ENCODE measurements at regions not wholly inside any gene's neighbourhood (a gene's known extent, or its start where the extent isn't known, plus 50 kb on each side); places are given as distances from the start of the nearest gene placed in this dataset.

GRCh38 chr13:22120646-22121045, 449.8 kb downstream of the FGF9 start:
- ATAC-seq (ENCODE audit: low read depth) (no peak), DNase-seq (no peak)
- Histone ChIP-seq H3K36me3 (replicated peaks in 1 of 2; ENCODE audit: control extremely low read depth in 1 of 2, control insufficient read depth in 1 of 2, extremely low read depth in 1 of 2, insufficient read depth in 2 of 2, low read length in 1 of 2) (no peaks in the 10 kb centered on the region), H3K27me3 (replicated peaks in 1 of 4; ENCODE audit: control extremely low read depth in 1 of 4, control insufficient read depth in 3 of 4, insufficient read depth in 4 of 4, low read length in 3 of 4) (no peaks in the 10 kb centered on the region), H2AFZ (ENCODE audit: insufficient read depth, low read depth, low read length, poor library complexity, severe bottlenecking) (no peak overlapping the region), H3K4me3 (ENCODE audit: control extremely low read depth in 1 of 5, extremely low read depth in 1 of 5, insufficient read depth in 1 of 5, low read depth in 2 of 5, low read length in 4 of 5) (no peak overlapping the region), H3K79me2 (ENCODE audit: control insufficient read depth, insufficient read depth, low read length) (no peaks in the 10 kb centered on the region), H3K4me2 (replicated peaks; ENCODE audit: low read depth, low read length, poor library complexity, severe bottlenecking) (no peak overlapping the region), H4K20me1 (ENCODE audit: control insufficient read depth, insufficient read depth, low read length, poor library complexity, severe bottlenecking) (no peaks in the 10 kb centered on the region), H3K9ac (ENCODE audit: low read length) (no peak overlapping the region), H3K9me3 (ENCODE audit: control extremely low read depth in 1 of 3, control insufficient read depth in 2 of 3, insufficient read depth in 1 of 3, low read length in 2 of 3) (peaks cover 0 to 4% (median 0%) of the 10 kb centered on the region in 3 donors), H3K4me1 (ENCODE audit: control insufficient read depth in 2 of 2, insufficient read depth in 2 of 2, low read length in 2 of 2) (peaks cover 11 to 22% of the 10 kb centered on the region in 2 donors), H3K27ac (ENCODE audit: low read length in 2 of 2) (no peak overlapping the region)
- Mint-ChIP-seq H3K9me3 (ENCODE audit: insufficient read depth) (no peaks in the 10 kb centered on the region), H3K4me1 (peaks cover 29% of the 10 kb centered on the region), H3K27ac (no peak overlapping the region), H3K27me3 (no peaks in the 10 kb centered on the region), H3K4me3 (no peak overlapping the region)
- POLR2A ChIA-PET: no interaction called here
- intact Hi-C loops (cut with micrococcal nuclease): no loop called here
- 89% methylated on average over 3 of the region's 7 CpGs for WGBS (ENCODE audit: insufficient coverage)
- CTCF ChIA-PET: no interaction called here
- TF ChIP-seq EZH2 (IDR thresholded peaks at IDR 0.05; ENCODE audit: borderline replicate concordance, insufficient read depth, low read depth, low read length, poor library complexity, severe bottlenecking): no peak
- no peak for TF ChIP-seq CTCF (IDR thresholded peaks at IDR 0.05)

GRCh38 chr13:22121146-22121739, 450.4 kb downstream of the FGF9 start:
- Histone ChIP-seq H4K20me1 (ENCODE audit: control insufficient read depth, insufficient read depth, low read length, poor library complexity, severe bottlenecking) (no peaks in the 10 kb centered on the region), H3K27ac (ENCODE audit: low read length in 2 of 2) (no peak overlapping the region), H3K4me3 (ENCODE audit: control extremely low read depth in 1 of 5, extremely low read depth in 1 of 5, insufficient read depth in 1 of 5, low read depth in 2 of 5, low read length in 4 of 5) (no peak overlapping the region), H3K79me2 (ENCODE audit: control insufficient read depth, insufficient read depth, low read length) (no peaks in the 10 kb centered on the region), H3K9ac (ENCODE audit: low read length) (no peak overlapping the region), H3K4me2 (replicated peaks; ENCODE audit: low read depth, low read length, poor library complexity, severe bottlenecking) (no peak overlapping the region), H3K4me1 (ENCODE audit: control insufficient read depth in 2 of 2, insufficient read depth in 2 of 2, low read length in 2 of 2) (peaks cover 11 to 22% of the 10 kb centered on the region in 2 donors), H3K27me3 (replicated peaks in 1 of 4; ENCODE audit: control extremely low read depth in 1 of 4, control insufficient read depth in 3 of 4, insufficient read depth in 4 of 4, low read length in 3 of 4) (no peaks in the 10 kb centered on the region), H2AFZ (ENCODE audit: insufficient read depth, low read depth, low read length, poor library complexity, severe bottlenecking) (no peak overlapping the region), H3K9me3 (ENCODE audit: control extremely low read depth in 1 of 3, control insufficient read depth in 2 of 3, insufficient read depth in 1 of 3, low read length in 2 of 3) (peaks cover 0 to under 1% (median 0%) of the 10 kb centered on the region in 3 donors), H3K36me3 (replicated peaks in 1 of 2; ENCODE audit: control extremely low read depth in 1 of 2, control insufficient read depth in 1 of 2, extremely low read depth in 1 of 2, insufficient read depth in 2 of 2, low read length in 1 of 2) (no peaks in the 10 kb centered on the region)
- Mint-ChIP-seq H3K27me3 (no peaks in the 10 kb centered on the region), H3K9me3 (ENCODE audit: insufficient read depth) (no peaks in the 10 kb centered on the region), H3K4me1 (peaks cover 29% of the 10 kb centered on the region), H3K27ac (no peak overlapping the region), H3K4me3 (no peak overlapping the region)
- intact Hi-C loops (cut with micrococcal nuclease): no loop called here
- TF ChIP-seq CTCF (IDR thresholded peaks at IDR 0.05) (no peak), EZH2 (IDR thresholded peaks at IDR 0.05; ENCODE audit: borderline replicate concordance, insufficient read depth, low read depth, low read length, poor library complexity, severe bottlenecking) (no peak)
- CTCF ChIA-PET: no interaction called here
- 75% methylated on average over 8 of the region's 10 CpGs for WGBS (ENCODE audit: insufficient coverage)
- POLR2A ChIA-PET: no interaction called here
- DNase-seq (no peak), ATAC-seq (ENCODE audit: low read depth) (no peak)

Measured in B cell (primary cell).